ENCODE measurements at regions not wholly inside any gene's neighbourhood (a gene's known extent, or its start where the extent isn't known, plus 50 kb on each side); places are given as distances from the start of the nearest gene placed in this dataset.
A peak's percentile ranks its signal among the peaks of the same experiment; 100 is the strongest.

- in situ Hi-C loops (cut with HindIII; ENCODE audit: extremely low pct_ligation_motif_present, low pct_unique_long_range_greater_than_20kb) (no loop called here), intact Hi-C loops (cut with micrococcal nuclease; ENCODE audit: unreplicated experiment) (no loop called here)
- Histone ChIP-seq H2AFZ (ENCODE audit: low read length) (no peak overlapping the region), H3K4me1 (ENCODE audit: insufficient read depth, low read length) (no peaks in the 10 kb centered on the region), H4K20me1 (ENCODE audit: insufficient read depth, low read length) (no peaks in the 10 kb centered on the region), H3K27me3 (ENCODE audit: control insufficient read depth in 1 of 2, insufficient read depth in 2 of 2, low read length in 2 of 2) (no peaks in the 10 kb centered on the region), H3K9me3 (ENCODE audit: low read length) (no peaks in the 10 kb centered on the region), H3K9ac (ENCODE audit: insufficient read depth, low read depth, low read length) (no peak overlapping the region), H3K27ac (ENCODE audit: extremely low read length, insufficient read depth, low read length) (no peak overlapping the region), H3K4me3 (replicated peaks in 1 of 3; ENCODE audit: insufficient read depth in 1 of 3, low read depth in 2 of 3, low read length in 3 of 3) (no peak overlapping the region), H3K36me3 (replicated peaks in 1 of 2; ENCODE audit: control insufficient read depth in 1 of 2, insufficient read depth in 2 of 2, low read length in 2 of 2) (no peaks in the 10 kb centered on the region), H3K79me2 (ENCODE audit: insufficient read depth, low read length) (no peaks in the 10 kb centered on the region), H3K4me2 (ENCODE audit: low read depth, low read length) (no peak overlapping the region)
- DNase-seq (ENCODE audit: low spot score) (no peak), FAIRE-seq (no peak), ATAC-seq (no peak)
- ChIA-PET POLR2A (no interaction called here), CTCF (ENCODE audit: low intra/inter-chr PET ratio, low total read pairs) (no interaction called here)
- no TSS peak for BruUV-seq (replicated peaks)
- no peak for TF ChIP-seq TRAFD1 (CRISPR knock-in tag; IDR thresholded peaks at IDR 0.05; ENCODE audit: borderline replicate concordance)
- TF ChIP-seq ZNF614 (CRISPR knock-in tag; IDR thresholded peaks at IDR 0.05; ENCODE audit: borderline replicate concordance): no peak
- 5% methylated on average over 3 of the region's 3 CpGs for WGBS (ENCODE audit: low lambda C conversion rate)
Measured at GRCh38 chr9:18189871-18190670, 283.9 kb upstream of the ADAMTSL1 start.

- FAIRE-seq: no peak
- H3K27ac ChIP-seq (ENCODE audit: extremely low read length, insufficient read depth, low read length): no peak overlapping the region
- no peaks in the 10 kb centered on the region for H4K20me1 ChIP-seq (ENCODE audit: insufficient read depth, low read length)
- POLR2A ChIA-PET: no interaction called here
- TF ChIP-seq CTCF (CRISPR knock-in tag; IDR thresholded peaks at IDR 0.05) (0 out of 2 replicates have a peak, but pooled peaks have one; percentile 11), SALL2 (CRISPR knock-in tag; IDR thresholded peaks at IDR 0.05) (no peak)
- no peaks in the 10 kb centered on the region for H3K4me1 ChIP-seq (ENCODE audit: insufficient read depth, low read length)
- BruUV-seq (replicated peaks): no TSS peak
- no peak for ATAC-seq
- H3K9ac ChIP-seq (ENCODE audit: insufficient read depth, low read depth, low read length): no peak overlapping the region
- in situ Hi-C loops (cut with HindIII; ENCODE audit: extremely low pct_ligation_motif_present, low pct_unique_long_range_greater_than_20kb): no loop called here
- no peak overlapping the region for H2AFZ ChIP-seq (ENCODE audit: low read length)
- H3K4me3 ChIP-seq (replicated peaks in 1 of 3; ENCODE audit: insufficient read depth in 1 of 3, low read depth in 2 of 3, low read length in 3 of 3): no peak overlapping the region
- H3K27me3 ChIP-seq (ENCODE audit: control insufficient read depth in 1 of 2, insufficient read depth in 2 of 2, low read length in 2 of 2): no peaks in the 10 kb centered on the region
- CTCF ChIA-PET (ENCODE audit: low intra/inter-chr PET ratio, low total read pairs): no interaction called here
- H3K36me3 ChIP-seq (replicated peaks in 1 of 2; ENCODE audit: control insufficient read depth in 1 of 2, insufficient read depth in 2 of 2, low read length in 2 of 2): no peaks in the 10 kb centered on the region
- intact Hi-C loops (cut with micrococcal nuclease; ENCODE audit: unreplicated experiment): no loop called here
- no peaks in the 10 kb centered on the region for H3K79me2 ChIP-seq (ENCODE audit: insufficient read depth, low read length)
- no peaks in the 10 kb centered on the region for H3K9me3 ChIP-seq (ENCODE audit: low read length)
- no peak overlapping the region for H3K4me2 ChIP-seq (ENCODE audit: low read depth, low read length)
- WGBS (ENCODE audit: low lambda C conversion rate): 14% methylated on average over 4 of the region's 4 CpGs
- no peak for DNase-seq (ENCODE audit: low spot score)
Measured at GRCh38 chr9:18190671-18191374, 283.1 kb upstream of the ADAMTSL1 start.

Measured in HepG2 (cell line).